GM12878 (cell line): ENCODE measurements at regions not wholly inside any gene's neighbourhood (a gene's known extent, or its start where the extent isn't known, plus 50 kb on each side); places are given as distances from the start of the nearest gene placed in this dataset.

Source experiments
- EGR1 ChIP-seq, 2 experiments: IDR thresholded peaks; 1 replicate in 1 of 2; 2 replicates in 1 of 2; pipeline ENCODE4 v1.6.1; 2011 to 2012; ENCODE audit warnings: low read depth in 2 of 2, low read length in 2 of 2, borderline replicate concordance in 1 of 2, mild to moderate bottlenecking in 1 of 2, moderate library complexity in 1 of 2
- EP300 ChIP-seq, 2 experiments: fragments of 150-350 bp in 1 of 2; IDR thresholded peaks; 2 replicates each; pipeline ENCODE4 v1.6.1; 2011 to 2012; ENCODE audit warnings: low read depth in 2 of 2, low read length in 2 of 2, borderline replicate concordance in 1 of 2, improper control_type of control experiment in 1 of 2, inconsistent platforms in 1 of 2; ENCODE audit not compliant: control insufficient read depth in 1 of 2

- TF ChIP-seq EP300 (IDR thresholded peaks at IDR 0.05; ENCODE audit: borderline replicate concordance in 1 of 2, control insufficient read depth in 1 of 2, low read depth in 2 of 2, low read length in 2 of 2) (no peak), EGR1 (IDR thresholded peaks at IDR 0.05; ENCODE audit: borderline replicate concordance in 1 of 2, low read depth in 2 of 2, low read length in 2 of 2) (no peak)
Measured at GRCh38 chr13:76654263-76654662, 231.9 kb downstream of the KCTD12 start.
